Stimulated activated CD8-positive, alpha-beta memory T cell treated with anti-CD3 and anti-CD28 coated beads, Interleukin-12 subunit alpha, Interleukin-12 subunit beta, amount 100 ng/mL, for 24 hours (primary cell): ENCODE measurements at regions not wholly inside any gene's neighbourhood (a gene's known extent, or its start where the extent isn't known, plus 50 kb on each side); places are given as distances from the start of the nearest gene placed in this dataset.
"Not testable (repeated sequence)": the region's sequence is repeated elsewhere in the genome, so short reads cannot be mapped to it uniquely, and the experiment has no call there.

Source experiments
- DNase-seq: peaks from one replicate; pipeline ENCODE4 v3.0.0-alpha.2; 2020; ENCODE audit errors: extremely low read depth

- DNase-seq = not testable (repeated sequence)
Measured at GRCh38 chr16:29146808-29147643, 162.2 kb downstream of the LAT start.

- no peak for DNase-seq
Measured at GRCh38 chr16:29146266-29146665, 161.4 kb downstream of the LAT start.

GRCh38 chr16:29145486-29146225 lies 160.8 kb downstream of the LAT start:
- not testable (repeated sequence) for DNase-seq

GRCh38 chr16:29145086-29145485 lies 160.2 kb downstream of the LAT start:
- DNase-seq = not testable (repeated sequence)

GRCh38 chr16:29144669-29145062 lies 159.8 kb downstream of the LAT start:
- DNase-seq = not testable (repeated sequence)

- DNase-seq = not testable (repeated sequence)
Measured at GRCh38 chr16:29143739-29144668, 159.2 kb downstream of the LAT start.

GRCh38 chr16:29142506-29142905 lies 157.7 kb downstream of the LAT start:
- not testable (repeated sequence) for DNase-seq

GRCh38 chr16:29141586-29142324 lies 156.9 kb downstream of the LAT start:
- DNase-seq = no peak

- DNase-seq = not testable (repeated sequence)
Measured at GRCh38 chr16:29141121-29141520, 156.3 kb downstream of the LAT start.

GRCh38 chr16:29139901-29140855 lies 155.3 kb downstream of the LAT start:
- not testable (repeated sequence) for DNase-seq

- DNase-seq = no peak
Measured at GRCh38 chr16:29139261-29139802, 154.5 kb downstream of the LAT start.

- not testable (repeated sequence) for DNase-seq
Measured at GRCh38 chr16:29138698-29139097, 153.8 kb downstream of the LAT start.

- DNase-seq = not testable (repeated sequence)
Measured at GRCh38 chr16:29137894-29138662, 153.2 kb downstream of the LAT start.

- DNase-seq = not testable (repeated sequence)
Measured at GRCh38 chr16:29137461-29137860, 152.6 kb downstream of the LAT start.

- DNase-seq = not testable (repeated sequence)
Measured at GRCh38 chr16:29136916-29137315, 152.1 kb downstream of the LAT start.

- not testable (repeated sequence) for DNase-seq
Measured at GRCh38 chr16:29136046-29136696, 151.3 kb downstream of the LAT start.

- DNase-seq = not testable (repeated sequence)
Measured at GRCh38 chr16:29135098-29135497, 150.2 kb downstream of the LAT start.
